A172 (cell line): ENCODE measurements at regions not wholly inside any gene's neighbourhood (a gene's known extent, or its start where the extent isn't known, plus 50 kb on each side); places are given as distances from the start of the nearest gene placed in this dataset.

Experiments
- DNase-seq: peaks from one replicate; pipeline ENCODE4 v3.0.0-alpha.2; 2015; ENCODE audit warnings: low spot score

DNA sequence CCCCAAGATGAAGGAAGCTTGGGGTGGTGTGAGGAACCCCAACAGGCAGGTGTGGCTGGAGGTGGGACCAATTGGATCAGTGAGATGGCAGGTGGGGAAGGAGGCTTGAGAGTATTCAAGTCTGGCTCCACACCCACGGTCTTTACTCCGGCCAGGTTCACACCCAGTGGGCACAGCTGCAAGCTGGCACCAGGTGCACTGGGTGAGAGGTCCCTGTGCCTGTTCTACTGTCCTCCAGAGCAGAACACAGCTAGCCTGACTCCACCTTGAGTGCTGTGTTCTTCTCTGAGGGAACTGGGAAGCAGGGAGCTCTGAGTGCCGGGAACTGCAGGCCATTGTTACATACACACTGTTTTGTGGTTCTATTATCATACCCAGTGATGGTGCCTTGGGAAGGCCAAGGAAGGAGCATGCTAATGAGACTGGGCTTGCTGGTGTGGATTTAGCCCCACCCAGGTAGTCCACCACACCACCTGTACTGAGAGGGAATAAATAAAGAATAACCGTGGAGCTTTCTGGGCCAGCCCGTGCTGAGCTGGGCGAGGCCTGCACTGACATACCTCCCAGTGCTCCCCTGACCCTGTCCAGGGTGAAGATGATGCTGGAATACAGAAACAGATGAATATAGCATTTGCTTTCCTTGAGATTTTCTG is 93.4 kb downstream of the ABHD5 start:
- DNase-seq = no peak

DNA sequence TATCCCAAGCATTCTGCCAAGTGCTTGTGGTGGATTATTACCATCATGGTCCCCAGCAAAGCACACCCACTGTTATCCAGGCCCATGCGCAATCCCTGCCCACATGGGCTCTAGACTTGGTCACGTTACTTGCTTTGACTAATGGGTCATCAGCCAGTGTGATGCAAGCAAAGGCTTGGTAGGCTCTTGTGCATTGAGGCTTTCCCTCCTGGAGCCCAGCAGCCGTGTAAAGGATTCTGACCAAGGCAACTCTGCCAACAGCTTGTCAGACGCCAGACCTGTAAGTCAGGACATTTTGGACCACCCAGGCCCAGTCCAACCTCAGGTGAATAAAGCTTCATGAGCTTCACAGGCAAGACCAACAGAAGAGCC is 93.9 kb downstream of the ABHD5 start:
- no peak for DNase-seq

- DNase-seq = peak; percentile 25
These were observed 94.8 kb downstream of the ABHD5 start for GRCh38 chr3:43785551-43785950.

- DNase-seq = no peak
These were observed 95.4 kb downstream of the ABHD5 start for GRCh38 chr3:43786102-43786501.

GRCh38 chr3:43786526-43787305 is 96.0 kb downstream of the ABHD5 start:
- DNase-seq = no peak

GRCh38 chr3:43787330-43787729 is 96.6 kb downstream of the ABHD5 start:
- no peak for DNase-seq

DNA sequence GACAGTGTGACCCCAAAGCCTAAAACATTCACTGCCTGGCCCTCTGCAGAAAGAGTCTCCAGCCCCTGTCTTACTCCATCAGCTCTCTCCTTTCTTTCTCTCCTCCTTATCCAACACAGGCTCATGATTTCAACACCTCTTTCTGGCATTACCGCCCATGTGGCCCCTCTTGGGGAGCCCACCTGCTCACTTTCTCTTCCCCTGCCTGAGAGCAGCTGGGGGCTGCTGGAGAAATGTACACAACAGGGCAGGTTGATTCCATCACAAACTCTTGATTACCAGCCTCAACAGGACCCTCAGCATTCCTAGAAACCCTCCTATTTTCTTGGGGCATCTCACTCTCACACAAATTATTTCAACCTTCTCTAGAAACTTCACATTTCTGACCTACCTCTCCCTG is 98.3 kb downstream of the ABHD5 start:
- no peak for DNase-seq

DNA sequence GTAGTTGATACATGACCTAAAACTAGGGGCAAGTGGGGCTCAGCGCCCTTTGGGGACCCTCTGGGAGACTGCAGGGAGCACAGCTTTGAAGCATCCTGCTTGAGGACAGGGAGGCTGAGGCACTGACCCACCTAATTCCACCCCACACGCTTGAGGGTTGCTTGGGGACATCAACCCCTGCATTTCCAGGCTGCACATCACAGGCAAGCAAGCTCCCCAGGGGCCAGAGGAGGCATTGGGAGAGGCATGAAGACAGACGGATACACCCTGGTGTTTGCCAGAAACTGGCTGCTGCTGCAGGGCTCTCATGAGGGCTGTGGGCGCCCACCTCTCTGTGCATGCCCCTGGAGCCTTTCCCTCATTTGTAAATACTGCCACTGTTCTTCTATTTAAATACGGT is 99.3 kb downstream of the ABHD5 start:
- DNase-seq = no peak

DNA sequence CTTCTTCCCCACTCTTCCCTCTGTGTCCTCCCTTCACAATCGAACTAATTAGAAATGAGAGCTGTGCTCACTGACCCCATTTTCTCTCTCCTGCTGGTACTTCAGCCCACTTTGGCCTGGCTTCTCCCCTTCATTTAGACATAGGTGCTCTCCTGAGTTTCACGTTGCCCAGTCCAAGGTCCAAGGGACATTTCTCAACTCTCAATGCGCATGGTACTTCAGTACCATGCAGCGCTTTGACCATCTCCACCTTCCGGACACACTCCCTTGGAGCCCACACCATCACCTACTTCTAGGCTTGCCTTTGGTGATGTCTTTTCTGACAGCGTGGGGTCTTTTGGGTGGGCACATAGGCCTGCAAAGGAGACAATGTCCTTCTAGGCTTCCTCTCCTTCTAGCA is 99.7 kb downstream of the ABHD5 start:
- DNase-seq = no peak

DNA sequence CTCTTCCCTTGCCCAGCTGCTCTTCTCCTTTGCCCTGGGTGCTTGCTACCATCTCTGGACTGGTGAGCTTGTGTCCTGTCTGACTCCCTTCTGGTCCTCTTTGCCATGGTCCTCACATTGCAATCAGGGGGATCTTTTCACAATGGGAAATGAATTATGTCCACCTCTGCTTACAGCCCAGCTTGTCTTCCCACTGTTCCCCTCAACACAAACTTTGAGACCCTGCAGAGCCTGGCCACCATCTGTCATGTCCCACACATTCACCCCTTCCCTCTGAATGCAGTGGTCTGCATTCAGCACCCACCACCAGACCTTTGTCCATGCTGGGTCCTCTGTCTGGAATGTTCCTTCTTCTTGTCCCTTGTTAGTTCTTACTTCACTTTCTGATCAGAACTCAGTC is 100.5 kb downstream of the ABHD5 start:
- no peak for DNase-seq

GRCh38 chr3:43792904-43793303 is 102.2 kb downstream of the ABHD5 start:
- no peak for DNase-seq

DNA sequence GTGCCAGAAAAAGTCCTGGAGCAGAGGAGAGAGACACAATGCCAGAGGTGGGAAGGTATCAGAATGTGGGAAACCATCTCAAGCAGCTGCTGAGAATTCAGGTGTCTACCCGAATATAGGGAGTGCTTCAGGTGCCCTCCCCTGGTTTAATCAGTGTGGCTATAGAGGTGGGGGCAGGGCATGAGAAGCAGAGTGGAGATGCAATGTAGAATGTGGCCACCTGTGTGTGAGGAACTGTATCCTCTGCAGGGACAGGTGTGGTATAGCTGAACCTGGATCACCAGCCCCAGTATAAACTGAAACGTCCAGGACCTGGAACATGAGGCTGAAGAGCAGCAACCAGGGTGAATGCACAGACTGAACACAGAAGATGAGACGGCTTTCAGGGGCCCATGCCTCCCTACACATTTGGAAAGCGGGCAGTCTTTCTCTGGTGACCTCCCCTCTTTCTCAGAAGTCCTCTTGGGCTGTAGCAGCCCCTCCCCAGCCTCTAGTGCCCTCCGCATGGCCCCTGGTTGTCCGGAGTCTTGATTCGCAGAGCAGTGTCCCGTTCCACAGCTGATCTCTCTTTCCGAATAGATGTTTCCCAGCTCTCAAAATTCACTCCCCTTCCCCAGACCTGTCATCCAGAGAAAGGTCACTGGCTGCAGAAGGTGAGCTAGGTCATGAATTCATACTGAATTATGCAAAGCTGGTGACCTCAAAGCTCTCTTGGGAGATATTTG is 103.1 kb downstream of the ABHD5 start:
- no peak for DNase-seq

GRCh38 chr3:43794776-43795175 is 104.0 kb downstream of the ABHD5 start:
- no peak for DNase-seq

DNA sequence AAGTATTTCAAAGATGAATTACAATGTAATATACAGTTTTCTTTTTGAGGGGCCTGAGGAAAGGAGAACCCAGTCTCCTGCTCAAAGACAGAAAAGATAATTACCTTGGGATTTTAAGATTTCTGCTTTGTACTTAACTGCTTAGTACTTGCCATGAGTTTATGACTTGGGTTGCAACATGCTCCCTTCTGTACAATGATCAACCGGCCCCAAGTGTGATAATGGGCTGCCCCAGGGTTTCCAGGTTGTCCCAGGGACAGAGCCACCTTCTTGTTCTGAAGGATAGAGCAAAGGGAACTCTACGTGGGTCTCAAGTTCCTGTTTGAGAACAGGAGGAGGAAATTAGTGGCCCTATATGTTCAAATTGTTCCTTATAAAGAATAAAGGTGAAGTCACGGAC is 104.8 kb downstream of the ABHD5 start:
- no peak for DNase-seq

- DNase-seq = no peak
These were observed 105.4 kb downstream of the ABHD5 start for GRCh38 chr3:43796041-43796596.

DNA sequence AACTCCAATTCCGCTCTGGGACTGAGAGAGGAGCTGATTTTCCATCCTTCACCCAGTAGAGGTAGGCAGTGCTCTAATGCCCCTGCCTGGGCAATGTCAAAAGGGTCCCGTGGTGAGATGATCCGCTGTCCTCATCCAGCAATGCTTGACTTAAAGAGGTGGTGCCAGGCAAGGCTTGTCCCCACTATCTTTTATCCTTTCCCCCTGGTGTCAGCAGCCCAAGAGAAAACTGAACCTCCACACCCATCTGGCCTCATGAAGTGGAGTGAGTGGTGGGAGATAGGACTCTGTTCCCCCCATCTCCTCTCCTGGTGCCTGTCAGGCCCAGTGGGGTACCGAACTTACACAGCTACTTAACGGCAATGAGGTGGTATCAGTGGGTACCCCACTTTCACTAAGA is 107.1 kb downstream of the ABHD5 start:
- no peak for DNase-seq

GRCh38 chr3:43810797-43811196 is 120.1 kb downstream of the ABHD5 start:
- DNase-seq = no peak

DNA sequence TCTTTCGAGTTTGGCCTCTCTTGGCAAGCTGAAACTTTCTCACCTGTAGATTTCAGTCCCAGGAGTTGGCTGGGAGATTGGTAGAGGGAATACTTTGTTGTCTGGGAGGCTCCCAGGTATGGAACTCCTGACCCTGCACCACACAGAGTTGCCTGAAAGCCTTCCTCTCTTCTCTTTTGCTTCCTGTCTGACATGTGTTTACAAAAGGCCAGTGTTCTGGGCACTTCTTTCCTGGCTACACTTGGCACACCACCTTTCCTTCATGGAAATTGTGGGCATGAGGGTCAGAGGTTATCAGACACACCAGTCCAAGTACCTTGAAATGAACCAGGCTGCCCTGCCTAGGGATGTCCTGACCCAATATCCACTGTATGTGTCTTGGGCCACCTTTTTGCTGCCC is 123.7 kb downstream of the ABHD5 start:
- DNase-seq = no peak

- DNase-seq = no peak
These were observed 125.6 kb downstream of the ABHD5 start for GRCh38 chr3:43816372-43816771.

- no peak for DNase-seq
These were observed 126.3 kb downstream of the ABHD5 start for GRCh38 chr3:43817064-43817463.

- DNase-seq = no peak
These were observed 127.1 kb downstream of the ABHD5 start for GRCh38 chr3:43817825-43818224.

GRCh38 chr3:43818229-43818628 is 127.5 kb downstream of the ABHD5 start:
- DNase-seq = no peak
